ENCODE measurements at regions not wholly inside any gene's neighbourhood (a gene's known extent, or its start where the extent isn't known, plus 50 kb on each side); places are given as distances from the start of the nearest gene placed in this dataset.
"Not testable (repeated sequence)": the region's sequence is repeated elsewhere in the genome, so short reads cannot be mapped to it uniquely, and the experiment has no call there.

DNA sequence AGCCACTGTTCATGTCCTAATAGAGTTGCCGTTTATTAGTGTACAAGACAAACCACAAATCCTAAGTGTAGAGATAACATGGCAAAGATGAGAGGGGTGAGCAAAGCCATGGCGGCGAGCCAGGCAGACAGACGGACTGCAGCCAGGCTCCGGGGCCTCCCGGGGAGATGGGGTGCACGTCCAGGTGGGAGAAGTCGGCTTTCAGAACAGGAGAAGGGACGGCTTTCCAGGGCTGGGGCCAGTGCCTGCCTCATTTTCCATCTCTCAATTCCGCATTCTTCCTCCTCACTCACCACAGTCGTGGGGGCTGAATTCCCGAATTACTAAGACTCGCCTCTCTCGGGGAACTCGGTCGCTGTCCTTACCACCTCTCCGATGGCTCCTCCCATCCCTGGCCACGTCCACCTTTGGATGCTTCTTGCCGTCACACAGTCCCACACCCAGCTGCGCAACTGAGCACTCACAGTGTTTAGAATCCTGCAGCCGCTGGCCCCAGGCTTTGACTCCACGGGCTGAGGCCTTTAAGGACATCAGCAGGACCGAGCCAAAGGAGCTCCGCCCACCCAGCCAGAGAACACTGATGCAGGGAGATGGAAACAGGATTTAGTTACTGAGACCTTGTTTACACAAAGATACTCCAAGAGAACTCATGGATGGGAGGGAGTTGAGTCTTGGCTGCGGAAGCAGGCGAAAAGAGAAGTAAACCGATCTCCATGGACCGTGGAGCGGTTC lies 59.7 kb downstream of the RNF112 start:
- ChIA-PET POLR2A (no interaction called here), CTCF (interaction anchor here (1.0 kb wide), 1 partner anchor 16 kb away, joined by 3 read pairs; no protein-coding TSS in a partner anchor)
- Mint-ChIP-seq H3K4me1 (ENCODE audit: low read depth) (no peaks in the 10 kb centered on the region), H3K27ac (no peak overlapping the region), H3K36me3 (ENCODE audit: low read depth) (peaks cover 1% of the 10 kb centered on the region), H3K9me3 (peaks cover 2% of the 10 kb centered on the region), H3K27me3 (no peaks in the 10 kb centered on the region), H3K4me3 (no peak overlapping the region)
- TF ChIP-seq, protein P1, sequence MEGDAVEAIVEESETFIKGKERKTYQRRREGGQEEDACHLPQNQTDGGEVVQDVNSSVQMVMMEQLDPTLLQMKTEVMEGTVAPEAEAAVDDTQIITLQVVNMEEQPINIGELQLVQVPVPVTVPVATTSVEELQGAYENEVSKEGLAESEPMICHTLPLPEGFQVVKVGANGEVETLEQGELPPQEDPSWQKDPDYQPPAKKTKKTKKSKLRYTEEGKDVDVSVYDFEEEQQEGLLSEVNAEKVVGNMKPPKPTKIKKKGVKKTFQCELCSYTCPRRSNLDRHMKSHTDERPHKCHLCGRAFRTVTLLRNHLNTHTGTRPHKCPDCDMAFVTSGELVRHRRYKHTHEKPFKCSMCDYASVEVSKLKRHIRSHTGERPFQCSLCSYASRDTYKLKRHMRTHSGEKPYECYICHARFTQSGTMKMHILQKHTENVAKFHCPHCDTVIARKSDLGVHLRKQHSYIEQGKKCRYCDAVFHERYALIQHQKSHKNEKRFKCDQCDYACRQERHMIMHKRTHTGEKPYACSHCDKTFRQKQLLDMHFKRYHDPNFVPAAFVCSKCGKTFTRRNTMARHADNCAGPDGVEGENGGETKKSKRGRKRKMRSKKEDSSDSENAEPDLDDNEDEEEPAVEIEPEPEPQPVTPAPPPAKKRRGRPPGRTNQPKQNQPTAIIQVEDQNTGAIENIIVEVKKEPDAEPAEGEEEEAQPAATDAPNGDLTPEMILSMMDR (IDR thresholded peaks at IDR 0.05): no peak
- DNase-seq (no peak), ATAC-seq (no peak)
- intact Hi-C loops (cut with micrococcal nuclease): no loop called here

DNA sequence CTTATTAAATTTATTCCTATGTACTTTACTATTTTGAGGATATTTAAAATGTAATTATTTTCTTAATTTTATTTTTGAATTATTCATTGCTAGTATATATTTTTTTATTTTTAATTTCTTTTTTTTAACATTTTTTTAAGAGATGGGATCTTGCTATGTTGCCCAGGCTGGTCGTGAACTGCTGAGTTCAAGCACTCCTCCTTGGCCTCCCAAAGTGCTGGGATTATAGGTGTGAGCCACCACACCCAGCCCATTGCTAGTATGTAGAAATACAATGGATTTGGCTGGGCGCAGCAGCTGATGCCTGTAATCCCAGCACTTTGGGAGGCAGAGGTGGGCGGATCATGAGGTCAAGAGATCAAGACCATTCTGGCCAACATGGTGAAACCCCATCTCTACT lies 59.2 kb upstream of the SLC47A1 start:
- H3K9me3 Mint-ChIP-seq; H3K27ac Mint-ChIP-seq; CTCF ChIA-PET; POLR2A ChIA-PET; H3K4me3 Mint-ChIP-seq; H3K27me3 Mint-ChIP-seq; intact Hi-C loops (cut with micrococcal nuclease); ATAC-seq; DNase-seq; H3K4me1 Mint-ChIP-seq (ENCODE audit: low read depth); H3K36me3 Mint-ChIP-seq (ENCODE audit: low read depth): not testable (repeated sequence)

DNA sequence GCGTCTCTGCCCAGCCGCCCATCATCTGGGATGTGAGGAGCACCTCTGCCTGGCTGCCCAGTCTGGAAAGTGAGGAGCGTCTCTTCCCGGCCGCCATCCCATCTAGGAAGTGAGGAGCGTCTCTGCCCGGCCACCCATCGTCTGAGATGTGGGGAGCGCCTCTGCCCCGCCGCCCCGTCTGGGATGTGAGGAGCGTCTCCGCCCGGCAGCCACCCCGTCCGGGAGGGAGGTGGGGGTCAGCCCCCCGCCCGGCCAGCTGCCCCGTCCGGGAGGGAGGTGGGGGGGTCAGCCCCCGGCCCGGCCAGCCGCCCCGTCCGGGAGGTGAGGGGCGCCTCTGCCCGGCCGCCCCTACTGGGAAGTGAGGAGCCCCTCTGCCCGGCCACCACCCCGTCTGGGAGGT lies 57.9 kb upstream of the SLC47A1 start:
- H3K9me3 Mint-ChIP-seq; DNase-seq; POLR2A ChIA-PET; H3K27me3 Mint-ChIP-seq; CTCF ChIA-PET; intact Hi-C loops (cut with micrococcal nuclease); H3K27ac Mint-ChIP-seq; H3K4me1 Mint-ChIP-seq (ENCODE audit: low read depth); H3K36me3 Mint-ChIP-seq (ENCODE audit: low read depth); ATAC-seq; H3K4me3 Mint-ChIP-seq: not testable (repeated sequence)

DNA sequence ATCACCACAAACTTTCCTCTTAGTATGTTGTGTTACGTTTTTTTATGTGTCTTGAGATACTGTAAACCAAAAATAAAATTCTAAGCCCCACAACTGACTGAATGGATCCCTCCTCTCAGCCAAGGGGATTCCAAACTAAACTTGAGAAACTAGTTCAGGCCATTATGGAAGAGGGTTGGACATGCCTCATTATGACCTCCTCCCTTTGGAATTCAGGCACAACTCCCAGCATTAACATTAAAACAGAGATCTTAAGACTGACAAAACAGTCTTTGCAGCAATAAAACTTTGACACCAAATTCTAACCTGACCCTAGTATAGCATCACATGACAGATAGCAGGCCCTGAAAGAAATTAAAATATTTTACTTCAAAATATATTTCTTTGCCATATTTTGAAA lies 51.1 kb upstream of the SLC47A1 start:
- CTCF ChIA-PET: no interaction called here
- TF ChIP-seq, protein P1 (IDR thresholded peaks at IDR 0.05): no peak
- ATAC-seq (no peak), DNase-seq (no peak)
- intact Hi-C loops (cut with micrococcal nuclease): no loop called here
- Mint-ChIP-seq H3K4me3 (no peak overlapping the region), H3K27ac (no peak overlapping the region), H3K4me1 (ENCODE audit: low read depth) (no peaks in the 10 kb centered on the region), H3K36me3 (ENCODE audit: low read depth) (no peaks in the 10 kb centered on the region), H3K27me3 (peaks cover 7% of the 10 kb centered on the region), H3K9me3 (no peaks in the 10 kb centered on the region)
- POLR2A ChIA-PET: no interaction called here

Measured in activated CD8-positive, alpha-beta T cell treated with anti-CD3 and anti-CD28 coated beads for 36 hours (primary cell).